ENCODE measurements at regions not wholly inside any gene's neighbourhood (a gene's known extent, or its start where the extent isn't known, plus 50 kb on each side); places are given as distances from the start of the nearest gene placed in this dataset.
"Not testable (repeated sequence)": the region's sequence is repeated elsewhere in the genome, so short reads cannot be mapped to it uniquely, and the experiment has no call there.

GRCh38 chr2:192546565-192546964 lies 351.8 kb upstream of the TMEFF2 start:
- no peak overlapping the region for H2AFZ ChIP-seq (ENCODE audit: insufficient read depth, low read depth, low read length, poor library complexity, severe bottlenecking)
- H3K9ac ChIP-seq (ENCODE audit: low read length), result no peak overlapping the region
- Mint-ChIP-seq H3K4me3 (no peak overlapping the region), H3K9me3 (ENCODE audit: insufficient read depth) (no peaks in the 10 kb centered on the region), H3K27ac (no peak overlapping the region), H3K27me3 (no peaks in the 10 kb centered on the region), H3K4me1 (no peaks in the 10 kb centered on the region)
- no peaks in the 10 kb centered on the region for H3K36me3 ChIP-seq (replicated peaks in 1 of 2; ENCODE audit: control extremely low read depth in 1 of 2, control insufficient read depth in 1 of 2, extremely low read depth in 1 of 2, insufficient read depth in 2 of 2, low read length in 1 of 2)
- no peaks in the 10 kb centered on the region for H3K4me1 ChIP-seq (ENCODE audit: control insufficient read depth in 2 of 2, insufficient read depth in 2 of 2, low read length in 2 of 2)
- no peak overlapping the region for H3K27ac ChIP-seq (ENCODE audit: low read length in 2 of 2)
- TF ChIP-seq EZH2 (IDR thresholded peaks at IDR 0.05; ENCODE audit: borderline replicate concordance, insufficient read depth, low read depth, low read length, poor library complexity, severe bottlenecking) (no peak), CTCF (IDR thresholded peaks at IDR 0.05) (no peak)
- ChIA-PET POLR2A (no interaction called here), CTCF (no interaction called here)
- no CpG with 5 or more reads among the region's 3 CpGs for WGBS (ENCODE audit: insufficient coverage)
- H3K4me2 ChIP-seq (replicated peaks; ENCODE audit: low read depth, low read length, poor library complexity, severe bottlenecking), result no peak overlapping the region
- H3K79me2 ChIP-seq (ENCODE audit: control insufficient read depth, insufficient read depth, low read length), result no peaks in the 10 kb centered on the region
- intact Hi-C loops (cut with micrococcal nuclease), result no loop called here
- no peaks in the 10 kb centered on the region for H3K9me3 ChIP-seq (ENCODE audit: control extremely low read depth in 1 of 3, control insufficient read depth in 2 of 3, insufficient read depth in 1 of 3, low read length in 2 of 3)
- no peaks in the 10 kb centered on the region for H3K27me3 ChIP-seq (replicated peaks in 1 of 4; ENCODE audit: control extremely low read depth in 1 of 4, control insufficient read depth in 3 of 4, insufficient read depth in 4 of 4, low read length in 3 of 4)
- DNase-seq (no peak), ATAC-seq (ENCODE audit: low read depth) (no peak)
- no peaks in the 10 kb centered on the region for H4K20me1 ChIP-seq (ENCODE audit: control insufficient read depth, insufficient read depth, low read length, poor library complexity, severe bottlenecking)
- H3K4me3 ChIP-seq (ENCODE audit: control extremely low read depth in 1 of 5, extremely low read depth in 1 of 5, insufficient read depth in 1 of 5, low read depth in 2 of 5, low read length in 4 of 5), result no peak overlapping the region

- intact Hi-C loops (cut with micrococcal nuclease), result no loop called here
- Histone ChIP-seq H3K9ac (ENCODE audit: low read length) (no peak overlapping the region), H3K4me1 (ENCODE audit: control insufficient read depth in 2 of 2, insufficient read depth in 2 of 2, low read length in 2 of 2) (no peaks in the 10 kb centered on the region), H3K36me3 (replicated peaks in 1 of 2; ENCODE audit: control extremely low read depth in 1 of 2, control insufficient read depth in 1 of 2, extremely low read depth in 1 of 2, insufficient read depth in 2 of 2, low read length in 1 of 2) (no peaks in the 10 kb centered on the region), H3K79me2 (ENCODE audit: control insufficient read depth, insufficient read depth, low read length) (no peaks in the 10 kb centered on the region), H3K4me2 (replicated peaks; ENCODE audit: low read depth, low read length, poor library complexity, severe bottlenecking) (no peak overlapping the region), H3K27me3 (replicated peaks in 1 of 4; ENCODE audit: control extremely low read depth in 1 of 4, control insufficient read depth in 3 of 4, insufficient read depth in 4 of 4, low read length in 3 of 4) (no peaks in the 10 kb centered on the region), H3K9me3 (ENCODE audit: control extremely low read depth in 1 of 3, control insufficient read depth in 2 of 3, insufficient read depth in 1 of 3, low read length in 2 of 3) (no peaks in the 10 kb centered on the region), H3K4me3 (ENCODE audit: control extremely low read depth in 1 of 5, extremely low read depth in 1 of 5, insufficient read depth in 1 of 5, low read depth in 2 of 5, low read length in 4 of 5) (no peak overlapping the region), H3K27ac (ENCODE audit: low read length in 2 of 2) (no peak overlapping the region), H2AFZ (ENCODE audit: insufficient read depth, low read depth, low read length, poor library complexity, severe bottlenecking) (no peak overlapping the region), H4K20me1 (ENCODE audit: control insufficient read depth, insufficient read depth, low read length, poor library complexity, severe bottlenecking) (no peaks in the 10 kb centered on the region)
- H3K4me3 Mint-ChIP-seq, result no peak overlapping the region
- TF ChIP-seq EZH2 (IDR thresholded peaks at IDR 0.05; ENCODE audit: borderline replicate concordance, insufficient read depth, low read depth, low read length, poor library complexity, severe bottlenecking) (no peak), CTCF (IDR thresholded peaks at IDR 0.05) (no peak)
- H3K27me3 Mint-ChIP-seq, result no peaks in the 10 kb centered on the region
- no CpG with 5 or more reads among the region's 4 CpGs for WGBS (ENCODE audit: insufficient coverage)
- H3K27ac Mint-ChIP-seq, result no peak overlapping the region
- H3K4me1 Mint-ChIP-seq, result no peaks in the 10 kb centered on the region
- no peaks in the 10 kb centered on the region for H3K9me3 Mint-ChIP-seq (ENCODE audit: insufficient read depth)
- DNase-seq (no peak), ATAC-seq (ENCODE audit: low read depth) (no peak)
- ChIA-PET POLR2A (no interaction called here), CTCF (no interaction called here)
Measured at GRCh38 chr2:192544371-192544955, 349.7 kb upstream of the TMEFF2 start.

- H3K9ac ChIP-seq (ENCODE audit: low read length); H3K9me3 Mint-ChIP-seq (ENCODE audit: insufficient read depth); H3K4me1 ChIP-seq (ENCODE audit: control insufficient read depth in 2 of 2, insufficient read depth in 2 of 2, low read length in 2 of 2); H3K27ac ChIP-seq (ENCODE audit: low read length in 2 of 2); H3K79me2 ChIP-seq (ENCODE audit: control insufficient read depth, insufficient read depth, low read length); H3K9me3 ChIP-seq (ENCODE audit: control extremely low read depth in 1 of 3, control insufficient read depth in 2 of 3, insufficient read depth in 1 of 3, low read length in 2 of 3); H3K27me3 Mint-ChIP-seq; DNase-seq; ATAC-seq (ENCODE audit: low read depth); H3K4me1 Mint-ChIP-seq; H3K4me2 ChIP-seq (replicated peaks; ENCODE audit: low read depth, low read length, poor library complexity, severe bottlenecking); POLR2A ChIA-PET; intact Hi-C loops (cut with micrococcal nuclease); H3K4me3 ChIP-seq (ENCODE audit: control extremely low read depth in 1 of 5, extremely low read depth in 1 of 5, insufficient read depth in 1 of 5, low read depth in 2 of 5, low read length in 4 of 5); H4K20me1 ChIP-seq (ENCODE audit: control insufficient read depth, insufficient read depth, low read length, poor library complexity, severe bottlenecking); H3K27ac Mint-ChIP-seq; H3K27me3 ChIP-seq (replicated peaks in 1 of 4; ENCODE audit: control extremely low read depth in 1 of 4, control insufficient read depth in 3 of 4, insufficient read depth in 4 of 4, low read length in 3 of 4); CTCF ChIA-PET; H3K36me3 ChIP-seq (replicated peaks in 1 of 2; ENCODE audit: control extremely low read depth in 1 of 2, control insufficient read depth in 1 of 2, extremely low read depth in 1 of 2, insufficient read depth in 2 of 2, low read length in 1 of 2); H2AFZ ChIP-seq (ENCODE audit: insufficient read depth, low read depth, low read length, poor library complexity, severe bottlenecking); H3K4me3 Mint-ChIP-seq: not testable (repeated sequence)
- 80% methylated on average over 1 of the region's 14 CpGs for WGBS (ENCODE audit: insufficient coverage)
Measured at GRCh38 chr2:192542148-192543066, 347.7 kb upstream of the TMEFF2 start.

All from B cell (primary cell).